Germinal center (tissue), 1 donor: ENCODE measurements at regions not wholly inside any gene's neighbourhood (a gene's known extent, or its start where the extent isn't known, plus 50 kb on each side); places are given as distances from the start of the nearest gene placed in this dataset.

Source experiments
- DNase-seq: peaks from one replicate; pipeline ENCODE4 v3.0.0; 2012; ENCODE audit warnings: mixed read lengths, low spot score

DNA sequence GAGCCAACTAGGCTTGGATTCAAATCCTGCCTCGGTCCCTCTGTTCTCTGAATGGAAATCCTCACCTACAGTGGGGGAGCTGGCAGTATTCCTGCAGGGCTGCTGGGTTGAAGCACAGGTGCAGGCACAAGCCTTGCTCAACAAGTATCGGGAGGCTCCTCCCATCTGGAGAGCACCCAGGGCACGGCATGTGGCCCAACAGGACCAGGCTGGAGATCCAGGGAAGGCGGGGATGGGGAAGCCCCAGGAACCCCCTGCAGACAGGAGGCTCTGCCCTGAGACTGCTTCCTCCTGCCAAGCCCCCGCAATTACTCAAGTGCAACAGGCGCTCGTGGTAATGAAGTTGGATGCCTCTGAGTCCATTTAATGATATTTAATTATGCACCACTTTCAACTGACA lies 128.0 kb upstream of the VSTM2B start:
- no peak for DNase-seq

DNA sequence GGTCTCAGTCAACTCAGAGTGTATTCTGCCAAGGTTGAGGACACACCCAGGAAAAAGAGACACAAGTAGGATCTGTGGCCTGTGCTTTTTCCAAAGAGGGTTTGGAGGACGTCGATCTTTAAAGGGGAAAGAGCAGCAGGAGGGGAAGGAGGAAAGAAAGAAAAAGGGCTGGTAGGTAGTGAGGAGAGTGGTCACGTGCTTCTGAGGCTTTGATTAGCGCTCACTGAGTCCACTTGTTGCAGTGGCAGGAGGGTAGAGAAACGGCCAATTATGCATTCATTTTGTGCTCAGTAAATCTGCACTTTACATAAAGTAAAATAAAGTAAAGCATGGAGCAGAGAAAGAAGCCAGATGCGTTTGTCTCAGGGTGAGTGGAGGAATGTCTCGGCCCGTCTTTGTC lies 126.0 kb upstream of the VSTM2B start:
- no peak for DNase-seq

DNA sequence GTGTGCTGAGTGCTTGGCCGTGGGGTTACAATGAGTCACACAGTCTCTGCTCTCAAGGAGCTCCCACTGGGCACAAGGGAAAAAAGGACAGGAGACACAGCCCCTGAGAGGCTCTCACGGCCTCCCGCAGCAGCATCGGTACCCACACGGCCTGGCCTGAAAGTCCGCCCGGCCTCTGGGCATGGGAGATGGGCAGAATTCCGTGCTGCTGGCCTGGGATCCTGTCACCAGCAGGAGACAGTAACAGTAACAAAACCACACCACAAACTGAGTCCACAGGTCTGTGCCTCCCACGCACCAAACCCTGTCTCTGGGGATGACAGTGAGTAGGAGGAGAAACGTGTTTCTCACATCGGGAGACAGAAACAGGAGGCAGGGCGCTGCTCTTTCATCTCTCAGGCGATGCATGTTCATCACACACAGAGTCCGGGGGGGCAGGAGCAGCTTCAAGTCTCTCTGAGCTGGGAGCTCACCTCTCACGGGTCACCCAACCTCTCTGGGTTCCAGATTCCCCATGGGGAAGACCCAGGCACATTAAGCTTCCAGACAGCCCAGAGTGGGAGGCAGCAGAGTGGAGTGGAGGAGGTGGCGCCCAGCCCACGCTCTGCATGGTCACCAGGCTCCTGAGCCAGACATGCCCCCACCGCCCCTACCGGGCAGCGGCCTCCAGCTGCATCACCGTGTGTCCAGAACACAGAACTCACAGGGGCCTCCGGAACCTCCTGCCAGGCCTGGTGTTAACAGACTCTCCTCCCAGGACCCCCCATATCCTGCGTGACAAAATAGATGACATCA lies 124.7 kb upstream of the VSTM2B start:
- DNase-seq = no peak

DNA sequence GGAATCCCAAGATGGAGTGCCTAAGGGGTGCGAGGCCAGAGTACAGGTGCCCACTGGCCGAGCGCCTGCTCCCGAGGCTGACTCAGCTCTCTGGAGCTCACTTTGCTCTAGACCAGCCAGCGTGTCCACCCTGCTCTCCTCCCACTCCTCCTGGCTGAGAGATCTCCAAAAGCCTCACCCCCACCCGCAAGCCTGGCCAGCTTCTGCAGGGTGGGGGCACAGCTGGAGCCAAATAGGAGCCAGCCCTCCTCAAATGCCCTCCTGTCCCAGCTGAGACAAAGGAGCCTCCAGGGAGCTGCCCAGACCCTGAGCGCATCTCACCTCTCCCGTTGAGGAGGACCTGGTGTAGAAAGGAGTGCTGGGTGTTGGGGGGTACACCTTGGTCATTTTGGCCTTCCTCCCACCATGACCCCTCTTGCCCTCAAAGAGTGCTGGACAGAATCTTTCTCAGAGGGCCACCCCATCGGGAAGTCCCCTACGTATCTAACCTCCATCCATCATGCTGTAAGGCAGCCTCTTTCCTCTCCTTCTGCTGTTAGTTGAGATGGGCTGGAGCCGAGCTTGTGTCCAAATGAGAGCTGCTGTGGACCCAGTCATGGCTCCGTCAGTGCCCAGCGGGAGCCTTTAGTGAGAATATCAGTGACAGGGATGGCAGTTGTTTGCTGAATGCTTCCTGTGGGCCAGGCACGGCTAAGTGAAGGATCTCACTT lies 123.9 kb upstream of the VSTM2B start:
- DNase-seq = no peak

DNA sequence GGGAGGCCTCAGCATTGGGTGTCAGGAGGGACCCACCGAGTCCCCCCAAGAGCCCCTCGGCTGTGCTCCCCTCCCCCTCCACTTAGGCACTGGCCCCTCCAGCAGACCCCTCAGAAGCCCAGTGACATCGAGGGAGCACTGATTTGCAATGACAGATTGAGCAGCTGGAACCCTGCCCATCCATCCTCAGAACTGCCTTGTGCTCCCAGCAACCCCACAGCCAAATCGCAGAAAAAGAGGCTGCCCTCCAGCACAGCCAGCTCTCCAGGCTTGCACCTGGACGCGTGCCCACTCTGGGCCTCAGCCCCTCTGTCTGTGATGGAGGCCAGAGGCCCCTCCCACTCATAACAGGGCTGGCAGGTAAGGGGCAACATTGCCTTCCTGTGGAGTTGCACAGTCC lies 123.2 kb upstream of the VSTM2B start:
- DNase-seq = no peak

DNA sequence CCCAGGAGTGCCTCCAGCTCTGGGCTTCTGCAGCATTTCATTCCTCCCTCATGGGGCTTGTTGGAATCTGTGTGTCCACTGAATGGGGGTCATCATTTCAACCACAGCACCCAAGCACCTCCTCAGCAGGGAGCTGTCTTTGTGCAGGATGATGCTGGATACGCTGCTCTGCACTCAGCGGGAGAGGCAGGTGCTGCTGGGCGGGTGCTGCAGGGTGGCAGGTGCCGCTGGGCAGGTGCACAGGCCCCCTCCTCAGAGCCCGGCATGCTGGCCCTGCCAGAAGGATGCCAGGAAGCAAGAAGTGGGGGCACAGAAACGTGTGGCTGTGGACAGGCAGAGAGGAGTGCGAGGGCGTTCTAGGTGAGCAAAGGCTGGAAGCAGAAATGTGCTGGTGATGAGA lies 121.8 kb upstream of the VSTM2B start:
- no peak for DNase-seq

DNA sequence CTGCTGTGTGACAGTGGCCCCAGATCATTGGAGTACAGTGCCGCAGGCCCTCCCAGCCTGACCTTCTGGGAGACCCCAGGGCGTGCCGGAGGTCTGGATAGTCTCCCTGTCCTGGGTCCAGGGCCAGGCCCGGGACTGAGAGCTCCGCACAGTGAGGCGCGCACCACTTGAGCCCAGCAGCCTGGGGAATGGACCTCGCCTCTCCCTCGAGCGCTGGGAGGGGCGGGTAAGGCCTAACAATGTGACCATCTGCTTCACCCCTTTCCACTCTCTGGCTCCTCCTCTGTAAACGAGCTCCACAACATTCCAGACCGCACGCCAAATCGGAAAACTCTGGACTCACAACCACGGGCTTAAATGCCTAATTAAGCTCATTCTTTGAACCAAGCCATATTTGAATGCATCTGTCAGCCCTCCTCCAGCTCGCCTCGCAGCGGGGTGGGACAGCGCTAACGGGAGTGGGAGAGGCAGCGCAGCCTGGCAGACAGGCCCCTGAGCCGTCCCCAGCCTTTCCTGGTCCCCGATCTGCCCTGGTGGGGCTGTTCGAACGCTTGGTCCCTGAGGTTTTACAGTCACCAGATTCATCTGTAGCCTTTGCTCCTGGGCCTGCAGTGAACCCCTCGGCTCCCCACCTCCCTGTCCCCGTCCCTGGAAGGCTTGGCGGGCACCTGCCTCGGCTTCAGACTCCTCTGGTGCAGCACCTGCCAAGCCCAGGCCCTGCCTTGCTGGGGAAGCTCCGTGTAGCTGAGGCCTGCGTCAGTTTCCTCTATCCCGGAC lies 120.7 kb upstream of the VSTM2B start:
- no peak for DNase-seq

DNA sequence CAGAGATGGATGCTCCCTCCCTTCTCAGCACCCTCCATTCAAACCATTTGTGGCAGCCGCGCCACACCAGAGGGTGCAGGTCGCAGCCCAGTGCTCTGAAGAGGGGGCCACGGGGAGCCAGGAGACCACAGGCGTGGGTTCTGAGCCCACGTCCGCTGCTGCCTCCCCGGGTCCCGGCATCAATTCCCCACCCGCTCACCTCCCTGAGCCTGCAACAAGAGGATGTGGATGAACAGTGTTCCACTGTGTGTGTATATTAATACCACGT lies 120.1 kb upstream of the VSTM2B start:
- no peak for DNase-seq

DNA sequence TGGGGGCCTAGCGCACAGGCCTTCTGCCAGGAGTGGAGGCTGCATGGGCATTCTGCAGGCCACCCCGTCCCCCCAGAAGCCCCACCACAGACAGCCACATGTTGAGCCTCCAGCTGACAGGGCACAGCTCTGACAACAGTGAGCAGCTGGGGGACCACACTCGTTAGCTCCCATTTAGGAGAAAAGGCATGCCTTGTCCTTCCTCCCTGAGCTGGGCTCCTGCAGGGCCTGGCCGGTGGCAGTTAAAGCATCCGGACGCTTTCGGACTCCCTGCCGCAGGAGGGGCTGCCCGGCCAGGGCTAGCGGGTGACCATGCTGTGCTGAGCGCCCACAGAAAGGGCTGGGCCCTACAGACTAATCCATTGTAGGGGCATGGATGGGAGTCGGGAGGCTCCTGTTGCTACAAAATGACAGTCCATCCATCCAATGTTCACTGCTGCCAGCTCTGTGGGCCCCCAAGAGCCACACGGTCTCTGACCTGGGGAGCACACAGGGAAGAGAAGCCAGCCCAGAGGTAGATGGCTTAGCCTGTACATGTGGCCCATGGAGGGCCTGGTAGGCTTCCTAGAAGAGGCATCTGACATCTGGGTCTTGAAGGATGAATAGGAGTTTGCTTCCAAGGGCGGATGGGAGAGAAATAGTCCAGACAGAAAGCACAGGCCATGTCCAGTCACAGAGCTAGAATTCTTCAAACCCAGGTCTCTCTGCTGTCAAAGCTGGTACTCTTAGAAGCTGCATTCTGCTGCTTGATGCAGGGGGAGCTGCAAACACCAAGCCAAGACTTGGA lies 116.5 kb upstream of the VSTM2B start:
- DNase-seq = no peak

DNA sequence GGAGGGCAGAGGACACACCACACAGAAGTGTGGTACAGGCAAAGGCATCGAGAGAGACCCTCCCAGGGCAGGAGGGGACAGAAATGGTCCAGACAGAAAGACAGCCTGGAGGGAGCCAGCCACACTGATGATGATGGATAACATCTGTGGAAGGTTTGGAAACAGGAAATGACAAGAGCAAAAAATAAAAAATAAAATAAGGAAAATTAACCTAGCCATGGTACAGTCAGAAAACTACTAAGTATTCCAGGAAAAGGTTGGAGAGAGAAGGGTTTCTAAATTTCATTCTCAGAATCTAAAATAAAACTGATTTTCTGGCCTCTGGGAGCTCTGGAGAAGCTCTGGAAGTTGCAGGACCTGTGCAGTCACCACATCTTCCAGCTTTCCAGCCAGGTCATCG lies 115.2 kb upstream of the VSTM2B start:
- DNase-seq = no peak

DNA sequence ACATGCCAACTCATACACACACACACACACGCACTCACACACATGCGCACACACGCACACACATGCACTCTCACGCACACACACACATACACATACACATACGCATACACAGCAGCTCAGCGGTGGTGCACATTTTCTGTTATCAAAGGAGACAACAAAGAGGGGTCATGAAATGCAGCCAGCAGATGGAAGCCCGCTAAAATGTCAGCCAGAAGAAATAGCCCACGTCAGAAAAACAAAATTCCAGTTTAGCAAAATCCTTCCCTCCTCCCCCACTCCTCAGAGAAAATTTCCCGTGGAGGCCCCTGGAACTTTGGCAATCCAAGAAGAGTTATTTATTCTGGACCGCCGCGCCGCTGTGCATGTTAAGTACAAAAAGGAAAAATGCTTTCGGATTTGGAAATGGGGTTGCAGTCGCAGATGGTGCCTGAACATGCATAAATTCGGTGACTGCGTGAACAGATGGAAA lies 114.6 kb upstream of the VSTM2B start:
- DNase-seq = no peak

DNA sequence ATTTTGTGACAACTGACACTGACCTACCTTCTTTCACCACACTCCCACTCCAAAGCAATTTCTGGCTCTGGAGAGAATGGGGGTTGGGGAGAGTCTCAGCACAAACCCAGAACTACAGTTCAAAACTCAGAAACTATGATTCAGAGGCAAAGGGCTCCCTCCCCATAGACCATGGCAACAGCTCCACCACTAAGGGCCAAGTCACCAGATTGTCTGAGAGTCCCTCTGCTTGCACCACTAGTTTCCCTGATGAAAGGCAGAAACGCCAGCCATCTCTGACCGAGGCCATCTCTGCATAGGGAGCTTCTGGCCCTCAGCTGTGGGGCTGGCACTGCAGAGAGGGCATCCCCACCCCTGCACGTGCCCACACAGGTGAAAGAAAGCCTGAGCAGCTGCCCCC lies 112.4 kb upstream of the VSTM2B start:
- no peak for DNase-seq

DNA sequence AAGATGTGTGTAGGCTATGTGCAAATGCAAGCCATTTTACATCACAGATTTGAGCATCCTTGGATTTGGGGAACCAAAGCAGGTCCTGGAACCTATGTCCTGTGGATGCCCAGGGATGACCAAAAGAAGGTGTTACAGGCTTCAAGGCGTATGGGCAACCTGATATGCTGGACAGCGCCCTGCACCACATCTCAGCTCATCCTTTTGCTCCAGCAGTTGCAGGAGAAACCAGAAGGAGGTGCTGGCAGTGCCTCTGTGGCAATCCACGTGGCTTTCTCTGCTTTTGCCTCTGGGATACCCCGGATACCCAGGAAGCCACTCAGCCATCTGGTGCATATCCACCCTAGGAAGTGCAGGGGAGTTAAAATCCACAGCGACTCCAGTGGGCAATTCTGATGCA lies 110.3 kb upstream of the VSTM2B start:
- DNase-seq = no peak

DNA sequence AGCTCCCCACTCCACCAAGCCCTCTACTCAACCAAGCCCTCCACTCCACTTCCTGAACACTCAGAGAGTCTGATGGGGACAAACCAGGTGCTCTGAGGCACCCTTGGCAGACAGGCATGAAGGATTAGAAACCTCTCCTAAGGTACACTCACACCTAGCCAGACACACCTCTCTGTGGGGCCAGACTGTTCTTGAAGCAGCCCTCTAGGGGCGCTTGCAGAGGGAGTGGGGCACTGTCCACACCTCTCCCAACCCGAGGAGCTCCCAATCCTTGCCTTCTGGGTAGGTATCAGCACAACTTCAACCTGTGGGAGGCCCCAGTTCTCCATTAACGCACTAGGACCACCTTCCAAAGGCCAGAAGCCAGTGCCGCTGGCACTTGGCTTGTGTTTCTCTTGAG lies 108.7 kb upstream of the VSTM2B start:
- no peak for DNase-seq

DNA sequence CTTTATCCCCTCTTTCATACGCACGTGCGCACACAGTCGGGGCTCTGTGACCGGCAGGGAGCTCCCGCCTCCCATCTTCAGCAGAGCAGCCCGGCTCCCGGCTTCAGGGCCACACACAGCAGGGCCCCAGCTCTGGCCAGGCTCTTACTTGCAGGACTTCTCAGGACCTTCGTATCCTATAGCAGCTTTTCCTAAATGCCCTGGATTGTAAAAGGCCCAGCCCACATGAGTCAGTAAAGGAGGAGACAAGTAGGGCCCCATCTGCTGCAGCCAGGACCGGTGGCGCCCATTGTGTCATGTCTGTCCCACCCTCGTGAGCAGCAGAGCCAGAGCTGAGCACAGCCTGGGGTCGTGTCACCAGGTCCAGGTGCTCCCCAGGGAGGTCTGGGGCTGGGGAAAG lies 107.6 kb upstream of the VSTM2B start:
- DNase-seq = no peak

DNA sequence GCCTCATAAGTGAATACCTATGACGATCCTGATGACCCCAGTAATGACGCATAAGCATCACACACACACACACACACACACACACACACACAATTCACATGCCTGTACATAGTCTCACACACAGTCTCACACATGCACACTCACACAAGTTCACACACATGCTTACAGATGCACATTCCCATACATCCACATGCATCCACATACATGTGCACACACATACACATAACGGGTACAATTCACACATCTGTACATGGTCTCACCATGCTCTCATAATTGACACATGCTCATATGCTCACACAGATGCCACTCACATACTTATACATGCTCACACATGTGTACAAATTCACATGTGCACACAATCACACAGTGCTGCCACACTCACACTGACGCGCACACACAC lies 105.7 kb upstream of the VSTM2B start:
- no peak for DNase-seq

DNA sequence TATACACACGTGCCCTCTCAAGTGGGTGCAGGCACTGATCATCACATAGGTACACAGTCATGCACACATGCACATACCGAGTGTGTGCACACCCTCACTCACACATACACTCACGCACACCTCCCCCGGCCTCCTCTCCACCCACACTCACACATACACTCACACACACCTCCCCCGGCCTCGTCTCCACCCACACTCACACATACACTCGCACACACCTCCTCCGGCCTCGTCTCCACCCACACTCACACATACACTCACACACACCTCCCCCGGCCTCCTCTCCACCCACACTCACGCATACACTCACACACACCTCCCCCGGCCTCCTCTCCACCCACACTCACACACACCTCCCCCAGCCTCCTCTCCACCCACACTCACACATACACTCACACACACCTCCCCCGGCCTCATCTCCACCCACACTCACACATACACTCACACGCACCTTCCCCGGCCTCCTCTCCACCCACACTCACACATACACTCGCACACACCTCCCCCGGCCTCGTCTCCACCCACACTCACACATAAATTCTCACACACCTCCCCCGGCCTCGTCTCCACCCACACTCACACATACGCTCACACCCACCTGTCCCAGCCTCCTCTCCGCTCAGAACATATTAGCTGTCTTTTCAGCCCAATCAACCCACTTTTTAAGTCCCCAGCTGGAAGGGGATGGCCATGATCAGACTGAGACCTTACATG lies 105.2 kb upstream of the VSTM2B start:
- no peak for DNase-seq

DNA sequence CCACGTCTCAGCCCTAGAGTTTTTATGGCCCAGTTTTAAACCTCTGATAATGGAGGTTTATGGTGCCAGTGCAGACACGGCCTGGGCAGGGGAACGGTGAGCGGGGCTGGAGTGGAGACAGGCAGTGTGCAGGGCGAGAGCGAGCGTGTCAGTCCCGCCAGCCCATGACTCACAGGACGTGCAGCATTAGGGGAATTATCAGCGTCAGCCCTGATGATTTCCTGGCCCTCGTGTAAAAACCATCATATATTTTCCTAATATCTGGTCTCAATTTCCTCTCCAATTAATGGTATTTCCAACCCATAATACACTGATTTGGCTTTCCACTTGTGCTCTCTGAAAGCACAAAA lies 104.6 kb upstream of the VSTM2B start:
- DNase-seq = no peak

DNA sequence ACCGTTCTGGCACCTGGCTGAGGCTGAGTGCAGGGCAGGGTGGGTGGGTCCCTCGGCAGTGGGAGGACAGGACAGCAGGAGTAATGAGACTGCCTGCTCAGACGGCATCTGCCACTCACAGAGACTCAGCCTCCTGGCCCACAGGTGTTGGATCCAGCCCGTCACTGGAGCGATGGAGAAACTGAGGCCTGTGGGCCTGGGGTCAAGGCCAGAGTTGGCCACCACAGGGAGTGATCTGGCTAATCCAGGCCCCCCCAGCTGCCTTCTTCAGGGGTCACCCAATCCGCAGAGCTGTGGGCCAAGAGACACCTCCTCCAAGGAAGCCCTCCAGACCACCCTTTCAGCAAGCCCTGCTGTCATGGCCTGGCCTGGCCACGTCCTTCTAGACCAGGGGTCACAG lies 103.7 kb upstream of the VSTM2B start:
- DNase-seq = no peak

DNA sequence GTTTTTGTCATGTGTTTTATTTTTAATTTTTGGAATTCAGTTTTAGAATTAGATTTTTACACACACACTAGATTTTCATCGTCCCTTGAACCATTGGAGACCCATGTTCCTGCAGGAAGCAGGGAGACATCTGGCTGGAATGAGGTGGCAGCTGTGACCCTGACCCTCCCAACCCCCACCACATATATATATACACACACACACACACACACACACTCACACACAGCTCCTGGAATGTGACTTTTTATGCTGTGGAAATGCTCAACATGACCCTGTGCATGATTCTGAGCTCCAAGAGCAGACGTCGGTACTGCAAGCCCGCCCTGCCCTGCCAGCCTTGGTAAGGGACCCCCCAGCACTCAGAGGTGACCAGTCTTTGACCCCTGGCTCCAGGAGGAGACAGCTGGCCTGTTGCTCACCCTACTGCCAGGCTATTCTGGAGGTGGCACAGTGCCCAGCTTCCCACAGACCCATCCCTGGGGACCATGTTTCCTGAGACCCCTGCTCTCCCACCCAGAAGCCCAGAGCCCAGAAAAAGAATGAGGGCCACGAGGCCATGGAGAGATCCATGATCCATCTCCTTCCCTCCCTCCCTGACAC lies 103.2 kb upstream of the VSTM2B start:
- DNase-seq = no peak

DNA sequence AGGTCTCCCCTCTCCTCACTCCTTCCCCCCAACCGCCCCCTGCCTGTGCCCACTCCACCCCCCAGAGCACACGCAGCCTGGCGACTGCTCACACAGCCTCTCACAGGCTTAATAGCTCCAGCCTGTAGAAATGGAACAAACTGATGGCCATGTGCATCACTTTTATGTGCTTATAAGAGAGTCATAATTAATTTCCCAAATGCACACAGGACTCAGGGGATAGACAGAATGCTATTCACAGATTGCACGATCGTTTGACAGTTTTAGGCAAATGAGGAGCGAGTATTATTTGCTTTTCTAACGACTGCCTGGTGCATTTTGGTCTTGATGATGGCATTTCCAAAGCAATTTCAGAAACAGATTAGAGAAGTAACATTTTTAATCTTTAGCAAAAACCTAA lies 97.7 kb upstream of the VSTM2B start:
- DNase-seq = no peak

DNA sequence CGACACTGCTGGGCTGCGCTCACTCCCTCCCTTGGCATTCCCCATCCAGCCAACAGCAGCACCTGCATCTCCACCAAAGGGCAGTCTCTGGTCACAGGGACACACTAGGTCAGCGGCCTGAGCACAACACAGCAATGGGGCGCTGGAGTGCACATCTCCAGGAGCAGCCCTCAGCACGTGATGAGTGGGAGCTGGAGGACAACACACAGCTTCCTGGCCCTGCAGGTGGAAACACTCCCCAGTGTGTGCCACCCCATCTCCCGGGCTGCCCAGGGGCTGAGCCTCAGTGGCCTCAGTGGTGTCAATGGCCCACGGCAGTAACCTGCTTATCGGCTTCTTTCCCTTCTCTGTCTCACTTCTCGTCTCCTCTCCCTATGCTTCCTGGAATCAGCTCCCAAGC lies 96.8 kb upstream of the VSTM2B start:
- no peak for DNase-seq
